K562 (cell line): ENCODE measurements at regions not wholly inside any gene's neighbourhood (a gene's known extent, or its start where the extent isn't known, plus 50 kb on each side); places are given as distances from the start of the nearest gene placed in this dataset.

Experiments used
- STAG1 ChIP-seq: sonication (generic); formaldehyde crosslinking; IDR thresholded peaks from 2 replicates; pipeline ENCODE4 v1.5.0; 2020; ENCODE audit warnings: missing genetic modification reagents, borderline replicate concordance
- ZFP1 ChIP-seq: fragments of 450-650 bp; formaldehyde crosslinking; IDR thresholded peaks from 2 replicates; pipeline ENCODE4 v1.4.0; 2020; ENCODE audit warnings: mild to moderate bottlenecking, mixed read lengths
- ZNF253 ChIP-seq: fragments of 250-450 bp; sonication (Bioruptor Pico); conservative IDR thresholded peaks from 2 replicates; pipeline ENCODE4 v1.6.1; 2021; ENCODE audit warnings: mild to moderate bottlenecking
- TF ChIP-seq, protein P1 (sequence below), 2 experiments: fragments of 450-650 bp; IDR thresholded peaks; 2 replicates each; pipeline ENCODE4 v1.6.1; 2018; ENCODE audit warnings: mild to moderate bottlenecking in 2 of 2, low read depth in 1 of 2; ENCODE audit not compliant: partially characterized antibody in 2 of 2
- TF ChIP-seq, protein P2 (sequence below): fragments of 200-800 bp; sonication (Bioruptor generic); IDR thresholded peaks from 2 replicates; pipeline ENCODE4 v1.6.1; 2016; ENCODE audit warnings: missing genetic modification characterization, missing compliant biosample characterization
- TF ChIP-seq, protein P3 (sequence below): fragments of 250-450 bp; sonication (Bioruptor Pico); IDR thresholded peaks from 2 replicates; pipeline ENCODE4 v1.4.0; 2020; ENCODE audit warnings: borderline replicate concordance
- TF ChIP-seq, protein P4 (sequence below): fragments of 250-450 bp; sonication (Bioruptor Pico); IDR thresholded peaks from 2 replicates; pipeline ENCODE4 v1.8.0; 2021; ENCODE audit warnings: moderate library complexity, mild to moderate bottlenecking, inconsistent platforms

DNA sequence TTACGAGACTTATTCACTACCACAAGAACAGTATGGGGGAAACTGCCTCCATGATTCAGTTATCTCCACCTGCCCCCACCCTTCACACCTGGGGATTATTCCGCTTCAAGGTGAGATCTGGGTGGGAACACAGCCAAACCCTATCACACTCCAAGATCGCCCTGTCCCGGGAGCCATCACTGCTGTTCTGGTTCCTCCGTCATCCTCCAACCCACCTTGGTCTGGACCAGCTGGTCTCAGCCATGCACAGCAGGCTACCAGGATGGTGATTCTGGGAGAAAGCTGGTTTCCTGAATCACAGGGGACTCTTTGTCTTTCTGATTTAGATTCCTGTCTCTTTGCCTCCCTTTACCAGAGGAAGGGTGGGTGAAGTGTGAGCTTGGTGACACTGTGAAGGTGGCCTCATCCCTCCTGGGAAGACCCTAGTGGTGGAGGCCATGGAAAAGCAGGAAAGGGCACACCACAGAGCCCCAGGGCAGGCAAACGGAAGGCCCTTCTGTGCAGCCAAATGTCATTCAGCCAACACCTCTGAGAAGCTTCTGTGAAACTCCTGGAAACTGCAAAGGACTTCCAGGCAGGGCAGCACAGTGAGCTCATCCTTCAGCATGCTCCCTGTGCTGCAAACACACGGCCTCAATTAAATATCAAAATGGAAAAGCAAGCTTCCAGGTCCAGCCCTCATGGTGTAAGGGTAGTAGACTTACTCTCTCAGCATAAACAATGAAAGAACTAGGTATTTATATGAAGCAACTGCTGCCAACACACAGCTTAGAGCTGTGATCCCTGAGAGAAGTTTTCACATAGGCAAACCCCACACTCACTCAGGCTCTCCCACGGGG is 169.8 kb downstream of the ANKRD60 start (continued):
- TF ChIP-seq, protein P1, sequence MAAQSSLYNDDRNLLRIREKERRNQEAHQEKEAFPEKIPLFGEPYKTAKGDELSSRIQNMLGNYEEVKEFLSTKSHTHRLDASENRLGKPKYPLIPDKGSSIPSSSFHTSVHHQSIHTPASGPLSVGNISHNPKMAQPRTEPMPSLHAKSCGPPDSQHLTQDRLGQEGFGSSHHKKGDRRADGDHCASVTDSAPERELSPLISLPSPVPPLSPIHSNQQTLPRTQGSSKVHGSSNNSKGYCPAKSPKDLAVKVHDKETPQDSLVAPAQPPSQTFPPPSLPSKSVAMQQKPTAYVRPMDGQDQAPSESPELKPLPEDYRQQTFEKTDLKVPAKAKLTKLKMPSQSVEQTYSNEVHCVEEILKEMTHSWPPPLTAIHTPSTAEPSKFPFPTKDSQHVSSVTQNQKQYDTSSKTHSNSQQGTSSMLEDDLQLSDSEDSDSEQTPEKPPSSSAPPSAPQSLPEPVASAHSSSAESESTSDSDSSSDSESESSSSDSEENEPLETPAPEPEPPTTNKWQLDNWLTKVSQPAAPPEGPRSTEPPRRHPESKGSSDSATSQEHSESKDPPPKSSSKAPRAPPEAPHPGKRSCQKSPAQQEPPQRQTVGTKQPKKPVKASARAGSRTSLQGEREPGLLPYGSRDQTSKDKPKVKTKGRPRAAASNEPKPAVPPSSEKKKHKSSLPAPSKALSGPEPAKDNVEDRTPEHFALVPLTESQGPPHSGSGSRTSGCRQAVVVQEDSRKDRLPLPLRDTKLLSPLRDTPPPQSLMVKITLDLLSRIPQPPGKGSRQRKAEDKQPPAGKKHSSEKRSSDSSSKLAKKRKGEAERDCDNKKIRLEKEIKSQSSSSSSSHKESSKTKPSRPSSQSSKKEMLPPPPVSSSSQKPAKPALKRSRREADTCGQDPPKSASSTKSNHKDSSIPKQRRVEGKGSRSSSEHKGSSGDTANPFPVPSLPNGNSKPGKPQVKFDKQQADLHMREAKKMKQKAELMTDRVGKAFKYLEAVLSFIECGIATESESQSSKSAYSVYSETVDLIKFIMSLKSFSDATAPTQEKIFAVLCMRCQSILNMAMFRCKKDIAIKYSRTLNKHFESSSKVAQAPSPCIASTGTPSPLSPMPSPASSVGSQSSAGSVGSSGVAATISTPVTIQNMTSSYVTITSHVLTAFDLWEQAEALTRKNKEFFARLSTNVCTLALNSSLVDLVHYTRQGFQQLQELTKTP (IDR thresholded peaks at IDR 0.05; ENCODE audit: low read depth in 1 of 2, partially characterized antibody in 2 of 2): no peak
- no peak for TF ChIP-seq ZNF253 (CRISPR knock-in tag)
- TF ChIP-seq, protein P2, sequence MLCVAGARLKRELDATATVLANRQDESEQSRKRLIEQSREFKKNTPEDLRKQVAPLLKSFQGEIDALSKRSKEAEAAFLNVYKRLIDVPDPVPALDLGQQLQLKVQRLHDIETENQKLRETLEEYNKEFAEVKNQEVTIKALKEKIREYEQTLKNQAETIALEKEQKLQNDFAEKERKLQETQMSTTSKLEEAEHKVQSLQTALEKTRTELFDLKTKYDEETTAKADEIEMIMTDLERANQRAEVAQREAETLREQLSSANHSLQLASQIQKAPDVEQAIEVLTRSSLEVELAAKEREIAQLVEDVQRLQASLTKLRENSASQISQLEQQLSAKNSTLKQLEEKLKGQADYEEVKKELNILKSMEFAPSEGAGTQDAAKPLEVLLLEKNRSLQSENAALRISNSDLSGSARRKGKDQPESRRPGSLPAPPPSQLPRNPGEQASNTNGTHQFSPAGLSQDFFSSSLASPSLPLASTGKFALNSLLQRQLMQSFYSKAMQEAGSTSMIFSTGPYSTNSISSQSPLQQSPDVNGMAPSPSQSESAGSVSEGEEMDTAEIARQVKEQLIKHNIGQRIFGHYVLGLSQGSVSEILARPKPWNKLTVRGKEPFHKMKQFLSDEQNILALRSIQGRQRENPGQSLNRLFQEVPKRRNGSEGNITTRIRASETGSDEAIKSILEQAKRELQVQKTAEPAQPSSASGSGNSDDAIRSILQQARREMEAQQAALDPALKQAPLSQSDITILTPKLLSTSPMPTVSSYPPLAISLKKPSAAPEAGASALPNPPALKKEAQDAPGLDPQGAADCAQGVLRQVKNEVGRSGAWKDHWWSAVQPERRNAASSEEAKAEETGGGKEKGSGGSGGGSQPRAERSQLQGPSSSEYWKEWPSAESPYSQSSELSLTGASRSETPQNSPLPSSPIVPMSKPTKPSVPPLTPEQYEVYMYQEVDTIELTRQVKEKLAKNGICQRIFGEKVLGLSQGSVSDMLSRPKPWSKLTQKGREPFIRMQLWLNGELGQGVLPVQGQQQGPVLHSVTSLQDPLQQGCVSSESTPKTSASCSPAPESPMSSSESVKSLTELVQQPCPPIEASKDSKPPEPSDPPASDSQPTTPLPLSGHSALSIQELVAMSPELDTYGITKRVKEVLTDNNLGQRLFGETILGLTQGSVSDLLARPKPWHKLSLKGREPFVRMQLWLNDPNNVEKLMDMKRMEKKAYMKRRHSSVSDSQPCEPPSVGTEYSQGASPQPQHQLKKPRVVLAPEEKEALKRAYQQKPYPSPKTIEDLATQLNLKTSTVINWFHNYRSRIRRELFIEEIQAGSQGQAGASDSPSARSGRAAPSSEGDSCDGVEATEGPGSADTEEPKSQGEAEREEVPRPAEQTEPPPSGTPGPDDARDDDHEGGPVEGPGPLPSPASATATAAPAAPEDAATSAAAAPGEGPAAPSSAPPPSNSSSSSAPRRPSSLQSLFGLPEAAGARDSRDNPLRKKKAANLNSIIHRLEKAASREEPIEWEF (CRISPR knock-in tag): no peak
- TF ChIP-seq ZFP1: no peak
- TF ChIP-seq, protein P3, sequence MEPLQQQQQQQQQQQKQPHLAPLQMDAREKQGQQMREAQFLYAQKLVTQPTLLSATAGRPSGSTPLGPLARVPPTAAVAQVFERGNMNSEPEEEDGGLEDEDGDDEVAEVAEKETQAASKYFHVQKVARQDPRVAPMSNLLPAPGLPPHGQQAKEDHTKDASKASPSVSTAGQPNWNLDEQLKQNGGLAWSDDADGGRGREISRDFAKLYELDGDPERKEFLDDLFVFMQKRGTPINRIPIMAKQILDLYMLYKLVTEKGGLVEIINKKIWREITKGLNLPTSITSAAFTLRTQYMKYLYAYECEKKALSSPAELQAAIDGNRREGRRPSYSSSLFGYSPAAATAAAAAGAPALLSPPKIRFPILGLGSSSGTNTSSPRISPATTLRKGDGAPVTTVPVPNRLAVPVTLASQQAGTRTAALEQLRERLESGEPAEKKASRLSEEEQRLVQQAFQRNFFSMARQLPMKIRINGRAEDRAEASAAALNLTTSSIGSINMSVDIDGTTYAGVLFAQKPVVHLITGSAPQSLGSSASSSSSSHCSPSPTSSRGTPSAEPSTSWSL (CRISPR knock-in tag): no peak
- TF ChIP-seq, protein P4, sequence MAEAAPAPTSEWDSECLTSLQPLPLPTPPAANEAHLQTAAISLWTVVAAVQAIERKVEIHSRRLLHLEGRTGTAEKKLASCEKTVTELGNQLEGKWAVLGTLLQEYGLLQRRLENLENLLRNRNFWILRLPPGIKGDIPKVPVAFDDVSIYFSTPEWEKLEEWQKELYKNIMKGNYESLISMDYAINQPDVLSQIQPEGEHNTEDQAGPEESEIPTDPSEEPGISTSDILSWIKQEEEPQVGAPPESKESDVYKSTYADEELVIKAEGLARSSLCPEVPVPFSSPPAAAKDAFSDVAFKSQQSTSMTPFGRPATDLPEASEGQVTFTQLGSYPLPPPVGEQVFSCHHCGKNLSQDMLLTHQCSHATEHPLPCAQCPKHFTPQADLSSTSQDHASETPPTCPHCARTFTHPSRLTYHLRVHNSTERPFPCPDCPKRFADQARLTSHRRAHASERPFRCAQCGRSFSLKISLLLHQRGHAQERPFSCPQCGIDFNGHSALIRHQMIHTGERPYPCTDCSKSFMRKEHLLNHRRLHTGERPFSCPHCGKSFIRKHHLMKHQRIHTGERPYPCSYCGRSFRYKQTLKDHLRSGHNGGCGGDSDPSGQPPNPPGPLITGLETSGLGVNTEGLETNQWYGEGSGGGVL: no peak
- no peak for TF ChIP-seq STAG1
